HepG2 (cell line): ENCODE measurements at regions not wholly inside any gene's neighbourhood (a gene's known extent, or its start where the extent isn't known, plus 50 kb on each side); places are given as distances from the start of the nearest gene placed in this dataset.

Source experiments
- AHDC1 ChIP-seq: sonication (generic); formaldehyde crosslinking; IDR thresholded peaks from 2 replicates; pipeline ENCODE4 v1.5.1; 2020; ENCODE audit warnings: mild to moderate bottlenecking, missing genetic modification reagents, borderline replicate concordance
- MED13 ChIP-seq: sonication (generic); formaldehyde crosslinking; IDR thresholded peaks from 2 replicates; pipeline ENCODE4 v1.5.0; 2020; ENCODE audit warnings: missing genetic modification reagents
- RNF2 ChIP-seq: fragments of 450-650 bp; conservative IDR thresholded peaks from 2 replicates; pipeline ENCODE4 v1.6.1; 2016; ENCODE audit warnings: low read depth
- SOX6 ChIP-seq, 2 experiments: fragments of 450-650 bp in 1 of 2; sonication (generic) in 1 of 2; formaldehyde crosslinking in 1 of 2; IDR thresholded peaks; 2 replicates each; pipeline versions ENCODE4 v1.4.0 to v1.6.1; 2017 to 2020; ENCODE audit warnings: antibody characterized with exemption in 1 of 2, mild to moderate bottlenecking in 1 of 2, missing genetic modification reagents in 1 of 2
- ZBTB43 ChIP-seq: sonication (generic); formaldehyde crosslinking; conservative IDR thresholded peaks from 2 replicates; pipeline ENCODE4 v1.4.0; 2020; ENCODE audit warnings: missing genetic modification reagents

GRCh38 chr2:180122874-180123273, 115.8 kb upstream of the CWC22 start:
- TF ChIP-seq RNF2 (no peak), AHDC1 (CRISPR knock-in tag) (no peak), ZBTB43 (CRISPR knock-in tag) (no peak), MED13 (CRISPR knock-in tag) (no peak), SOX6 (IDR thresholded peaks at IDR 0.05) (no peak), SOX6 (CRISPR knock-in tag; IDR thresholded peaks at IDR 0.05) (no peak)
